Activated gamma-delta T cell treated with anti-CD3 and anti-CD28 coated beads, Interleukin-2, amount 50 U/mL, for 16 hours (primary cell): ENCODE measurements at regions not wholly inside any gene's neighbourhood (a gene's known extent, or its start where the extent isn't known, plus 50 kb on each side); places are given as distances from the start of the nearest gene placed in this dataset.

Source experiments
- DNase-seq: peaks from one replicate; pipeline ENCODE4 v3.0.0-alpha.2; 2020; ENCODE audit warnings: low read depth

DNA sequence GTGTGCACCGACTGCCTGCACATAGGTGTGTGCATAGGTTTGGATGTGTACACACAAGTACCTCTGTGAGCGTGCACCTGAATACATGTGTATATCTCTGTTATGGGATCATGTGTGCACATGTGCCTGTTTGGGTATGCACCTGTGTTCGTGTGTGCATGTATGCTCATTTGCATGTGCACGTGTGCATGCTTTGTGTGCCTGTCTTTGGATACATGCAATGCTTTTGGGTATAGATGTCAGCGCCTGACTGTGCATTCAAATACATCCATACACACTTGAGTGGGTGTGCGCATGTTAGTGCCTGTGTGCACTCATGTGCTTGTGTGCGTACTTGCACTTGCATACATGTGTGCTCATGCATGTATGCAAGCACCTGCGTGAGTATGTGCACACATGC lies 258.1 kb downstream of the IRX2 start:
- DNase-seq, result no peak

DNA sequence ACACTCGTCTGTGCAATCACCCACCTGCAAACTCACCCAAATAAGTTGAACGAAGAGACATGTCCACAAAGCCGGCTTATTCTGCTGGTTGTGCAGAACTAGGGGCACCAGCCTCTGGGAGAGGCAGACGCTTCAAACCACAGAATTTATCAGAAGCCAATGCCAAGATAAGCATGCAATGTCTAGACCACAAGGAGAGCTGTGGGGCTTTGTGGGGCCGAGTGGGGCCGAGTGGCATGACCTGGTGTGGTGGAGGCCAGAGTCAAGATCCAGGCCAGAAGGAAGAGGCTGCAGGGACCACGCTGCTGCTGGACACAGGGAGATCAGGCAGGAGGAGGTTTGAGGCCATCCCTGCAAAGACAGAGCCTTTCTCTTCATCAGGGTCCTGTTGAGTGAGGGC lies 259.0 kb downstream of the IRX2 start:
- DNase-seq, result no peak

DNA sequence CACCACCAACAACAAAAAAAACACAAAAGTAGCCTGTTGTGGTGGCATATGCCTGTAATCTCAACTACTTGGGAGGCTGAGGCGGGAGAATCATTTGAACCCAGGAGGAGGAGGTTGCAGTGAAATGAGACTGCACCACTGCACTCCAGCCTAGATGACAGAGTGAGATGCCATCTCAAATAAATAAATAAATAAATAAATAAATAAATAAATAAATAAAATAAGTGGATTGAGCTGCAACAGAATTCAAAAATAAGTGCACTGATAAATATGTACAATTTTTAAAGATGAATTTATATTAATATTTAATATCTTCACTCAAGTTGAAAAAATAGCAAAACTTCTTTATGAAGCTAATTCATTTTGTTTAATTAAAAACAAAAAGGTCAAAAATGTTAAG lies 259.6 kb downstream of the IRX2 start:
- no peak for DNase-seq

DNA sequence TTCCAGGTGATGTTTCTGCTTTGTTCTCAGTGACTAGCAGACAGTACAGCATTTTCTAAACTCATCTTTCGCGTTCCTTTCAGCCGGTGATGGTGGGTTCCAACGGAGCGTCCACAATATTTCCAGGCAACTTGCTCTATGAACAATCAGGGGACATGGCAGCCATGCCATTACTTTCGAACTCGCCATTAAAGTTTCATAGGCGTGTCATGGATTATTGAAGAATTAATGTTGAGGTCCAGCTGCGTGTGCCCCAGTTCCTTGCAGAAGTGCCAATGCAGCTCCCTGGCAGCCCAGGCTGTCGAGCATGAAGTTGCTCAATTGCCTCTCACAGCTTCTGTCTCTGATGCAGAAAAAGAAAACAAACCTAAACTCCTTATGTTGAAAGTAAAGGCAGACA lies 262.2 kb downstream of the IRX2 start:
- no peak for DNase-seq

DNA sequence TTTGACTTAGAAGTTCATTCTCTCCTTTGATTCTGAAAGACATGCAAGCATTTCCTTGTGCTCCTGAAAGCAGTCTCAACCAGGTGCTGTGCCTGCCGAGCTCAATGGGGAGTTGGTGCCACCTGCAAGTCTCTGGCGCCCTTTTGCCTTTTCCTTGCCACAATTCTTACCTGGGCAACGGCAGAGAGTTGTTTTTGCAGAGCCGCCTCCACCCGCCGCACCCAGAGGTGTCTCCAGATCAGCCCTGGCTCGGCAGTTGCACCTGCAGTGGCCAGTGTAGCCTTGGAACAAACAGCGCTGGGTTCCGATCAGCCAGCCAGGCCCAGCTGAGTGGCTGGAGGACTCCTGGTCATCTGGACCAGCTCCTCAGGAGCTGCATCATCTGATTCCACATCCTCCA lies 262.9 kb downstream of the IRX2 start:
- DNase-seq, result no peak

DNA sequence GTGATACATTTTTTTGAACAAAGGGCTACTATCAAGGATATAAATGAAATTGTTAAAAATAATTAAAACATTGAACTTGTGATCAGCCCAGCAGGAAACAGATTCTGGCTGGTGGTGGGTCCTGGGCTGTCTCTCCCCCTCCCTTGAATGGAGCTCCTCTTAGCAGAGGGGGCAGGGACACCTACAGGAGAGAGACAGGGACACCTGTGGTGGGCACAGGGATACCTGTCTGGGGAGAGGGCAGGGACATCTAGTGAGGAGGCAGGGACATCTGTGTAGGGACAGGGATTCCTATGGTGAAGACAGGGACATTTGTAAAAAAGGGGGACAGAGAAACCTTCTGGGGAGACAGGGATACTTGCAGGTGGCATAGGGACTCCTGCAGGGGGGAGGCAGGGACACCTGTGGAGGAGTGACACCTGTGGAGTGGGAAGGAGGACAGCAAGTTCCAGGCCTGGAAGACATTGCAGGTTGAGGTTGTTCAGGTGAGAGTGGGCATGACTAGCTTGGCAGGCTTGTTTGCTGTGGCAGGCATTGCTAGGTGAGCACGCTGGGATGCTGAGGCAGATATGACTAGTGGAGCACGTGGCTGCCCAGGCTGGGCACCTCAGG lies 264.2 kb downstream of the IRX2 start:
- DNase-seq, result no peak

DNA sequence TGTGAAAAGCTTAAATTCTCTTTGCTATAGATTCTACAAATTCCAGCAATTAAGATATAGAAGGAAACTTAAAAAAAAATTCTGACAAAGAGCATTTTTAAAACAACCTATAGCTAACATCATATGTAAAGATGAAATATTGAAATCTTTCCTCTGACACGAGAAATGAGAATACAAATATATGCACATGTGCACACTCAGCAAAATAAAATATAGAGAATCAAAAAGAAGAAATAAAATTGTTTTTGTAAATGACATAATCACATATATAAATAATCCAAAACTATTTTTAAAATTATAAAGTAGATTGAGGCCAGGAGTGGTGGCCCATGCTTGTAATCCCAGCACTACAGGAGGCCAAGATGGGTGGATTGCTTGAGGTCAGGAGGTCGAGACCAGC lies 265.1 kb downstream of the IRX2 start:
- DNase-seq, result no peak

DNA sequence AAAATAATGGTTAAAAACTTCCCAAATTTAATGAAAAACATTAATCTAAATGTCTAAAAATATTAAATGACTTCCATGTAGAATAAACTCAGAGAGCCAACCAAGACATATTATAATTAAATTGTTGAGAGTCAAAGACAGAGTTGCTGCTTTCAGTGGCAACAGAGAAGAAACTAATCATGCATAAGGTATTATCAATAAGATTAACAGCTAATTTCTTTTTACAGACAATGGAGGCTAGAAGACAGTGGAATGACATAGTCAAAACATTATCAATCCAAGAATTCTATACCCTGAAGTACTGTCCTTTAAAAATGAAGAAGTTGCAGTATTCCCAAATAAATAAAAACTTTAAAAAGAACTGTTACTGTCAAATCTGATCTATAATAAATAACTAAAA lies 268.7 kb downstream of the IRX2 start:
- DNase-seq, result no peak

DNA sequence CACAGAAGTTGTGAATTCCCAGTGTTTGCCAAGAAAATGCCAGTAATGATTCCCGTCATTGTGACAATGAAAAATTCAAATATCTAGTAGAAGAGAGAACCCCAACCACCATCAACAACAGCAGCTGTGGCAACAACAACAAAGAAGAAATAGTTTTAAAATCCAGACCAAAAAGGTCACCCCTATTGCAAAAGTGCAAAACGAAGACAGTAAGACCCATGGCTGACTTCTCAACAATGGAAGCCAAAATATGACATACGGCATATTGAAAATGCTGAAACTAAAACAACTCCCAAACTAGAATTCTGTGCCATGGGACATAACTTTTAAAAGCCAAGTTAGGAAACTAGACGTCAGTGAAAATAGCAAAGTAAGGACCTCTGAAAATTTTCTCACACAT lies 270.6 kb downstream of the IRX2 start:
- no peak for DNase-seq

DNA sequence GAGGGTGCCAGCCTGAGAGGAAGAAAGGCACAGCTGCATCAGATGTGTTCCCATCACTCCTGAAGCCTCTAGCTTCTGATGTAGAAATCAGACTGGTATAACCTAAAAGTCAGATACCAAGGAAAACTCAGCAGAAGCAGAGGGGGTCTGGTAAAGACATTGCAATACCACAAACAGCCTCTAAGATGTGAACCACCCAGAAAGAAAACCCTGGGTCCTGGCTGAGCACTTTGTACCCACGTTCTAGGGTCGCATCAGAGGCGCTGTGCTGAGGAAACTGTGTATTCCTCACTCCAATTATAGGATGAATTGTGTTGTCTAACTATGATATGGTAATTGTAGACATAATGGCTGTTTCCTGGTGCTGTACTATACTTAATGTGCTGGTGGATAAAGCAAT lies 275.6 kb downstream of the IRX2 start:
- DNase-seq, result no peak

DNA sequence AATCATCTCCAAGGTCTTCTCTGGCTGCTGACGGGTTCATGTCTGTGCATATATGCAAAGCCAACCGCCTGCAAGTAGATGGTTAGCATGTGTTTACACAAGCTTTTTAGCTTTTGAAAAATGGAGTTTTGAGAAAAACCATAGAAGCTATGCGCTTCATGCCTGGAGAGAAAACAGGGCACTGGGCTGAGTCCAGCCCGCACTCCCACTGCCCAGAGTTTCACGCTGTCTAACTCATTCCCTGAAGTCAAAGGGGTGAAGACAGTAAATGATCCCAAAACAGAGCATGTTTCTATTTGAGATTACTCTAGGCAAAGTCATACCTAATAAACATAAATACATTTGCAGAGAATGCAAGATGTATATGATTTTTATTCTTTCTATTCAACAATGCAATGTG lies 278.8 kb downstream of the IRX2 start:
- DNase-seq, result no peak

DNA sequence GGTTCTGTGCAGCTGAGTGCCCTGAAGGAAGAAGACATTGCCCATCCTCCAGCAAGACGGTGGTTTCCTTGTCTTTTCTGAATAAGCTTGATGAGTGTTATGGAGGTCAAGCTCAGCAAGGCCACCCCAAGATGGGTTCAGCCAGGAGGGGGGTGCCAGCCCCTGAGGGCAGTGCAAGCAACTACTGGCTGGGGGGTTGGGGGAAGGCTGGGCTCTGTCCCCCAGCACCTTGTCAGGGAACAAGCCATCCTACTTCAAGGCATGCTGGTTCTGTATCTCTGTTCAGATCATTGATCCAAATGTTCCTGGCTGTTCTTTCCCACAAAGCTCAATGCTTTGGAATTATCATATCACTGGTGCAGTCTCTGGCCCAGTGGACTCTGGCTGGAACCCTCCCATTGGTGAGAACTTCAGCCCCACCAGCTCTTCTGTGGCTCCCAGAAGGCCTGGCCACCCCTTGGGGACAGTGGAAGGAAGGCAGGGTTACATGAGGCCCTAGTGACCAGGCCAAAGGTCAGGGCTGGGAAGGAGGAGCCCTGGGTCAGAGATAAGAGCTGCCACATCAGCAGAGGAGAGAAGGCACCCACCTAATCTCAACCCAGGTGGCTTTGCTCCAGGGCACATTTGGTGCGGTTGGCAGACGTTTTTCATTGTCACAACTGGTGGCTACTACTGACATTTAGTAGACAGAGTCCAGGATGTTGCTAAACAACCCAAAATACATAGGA lies 280.2 kb downstream of the IRX2 start:
- DNase-seq, result no peak

DNA sequence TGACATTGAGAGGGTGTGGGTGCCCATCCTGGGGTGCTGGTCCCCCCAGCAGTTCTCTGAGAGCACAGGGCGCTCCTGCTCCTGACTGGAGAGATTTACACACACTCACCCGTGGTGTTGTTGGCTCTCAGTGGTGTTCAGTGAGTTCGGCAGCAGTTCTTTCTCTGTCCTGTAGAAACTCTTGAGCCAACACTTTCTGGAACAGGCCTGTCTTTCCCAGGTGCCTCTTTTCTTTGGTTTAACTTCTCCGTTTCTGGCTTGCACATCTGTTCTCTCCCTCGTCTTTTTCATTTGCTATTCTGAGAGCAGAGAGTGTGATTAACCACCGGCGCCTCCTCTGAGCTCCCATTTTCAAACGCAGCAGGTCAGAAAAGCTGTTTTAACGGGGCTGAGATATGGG lies 284.5 kb downstream of the IRX2 start:
- no peak for DNase-seq

DNA sequence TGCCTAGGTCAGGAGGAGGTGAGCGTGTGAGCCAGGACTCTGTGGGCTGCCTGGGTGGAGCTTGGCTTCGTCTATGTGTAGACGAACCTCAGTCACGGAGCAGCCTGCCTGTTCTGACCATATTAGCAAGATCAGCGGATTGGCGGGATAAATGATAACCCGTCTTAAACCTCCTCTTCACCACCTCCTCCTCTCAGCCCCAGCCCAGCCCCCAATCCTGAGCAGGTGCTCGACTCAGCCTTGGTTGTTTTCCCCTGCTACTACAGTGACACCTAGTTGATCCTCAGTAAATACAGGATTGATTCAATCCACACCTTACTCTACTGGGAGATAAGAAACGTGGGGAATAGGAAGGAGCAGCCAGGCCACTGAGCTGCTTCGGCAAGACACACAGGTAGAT lies 286.1 kb downstream of the IRX2 start:
- no peak for DNase-seq

DNA sequence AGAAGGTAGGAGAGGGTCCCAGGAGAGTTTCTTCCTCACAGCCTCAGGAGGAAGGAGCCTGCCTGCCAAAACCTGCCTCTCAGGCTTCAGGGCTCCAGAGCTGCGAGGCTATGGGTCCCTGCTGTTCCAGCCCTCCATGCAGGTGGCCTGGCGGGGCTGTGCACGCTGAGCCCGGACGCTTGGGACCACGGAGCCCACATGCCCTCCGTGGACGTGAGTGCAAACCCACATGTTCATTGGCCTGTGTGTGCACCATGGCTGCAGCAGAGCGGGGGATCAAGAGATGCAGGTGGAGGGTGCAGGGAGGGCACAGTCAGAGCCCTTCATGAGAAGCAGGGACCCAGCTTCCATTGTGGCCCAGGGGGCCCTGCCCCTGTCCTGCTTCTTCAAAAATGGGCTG lies 287.3 kb downstream of the IRX2 start:
- no peak for DNase-seq

DNA sequence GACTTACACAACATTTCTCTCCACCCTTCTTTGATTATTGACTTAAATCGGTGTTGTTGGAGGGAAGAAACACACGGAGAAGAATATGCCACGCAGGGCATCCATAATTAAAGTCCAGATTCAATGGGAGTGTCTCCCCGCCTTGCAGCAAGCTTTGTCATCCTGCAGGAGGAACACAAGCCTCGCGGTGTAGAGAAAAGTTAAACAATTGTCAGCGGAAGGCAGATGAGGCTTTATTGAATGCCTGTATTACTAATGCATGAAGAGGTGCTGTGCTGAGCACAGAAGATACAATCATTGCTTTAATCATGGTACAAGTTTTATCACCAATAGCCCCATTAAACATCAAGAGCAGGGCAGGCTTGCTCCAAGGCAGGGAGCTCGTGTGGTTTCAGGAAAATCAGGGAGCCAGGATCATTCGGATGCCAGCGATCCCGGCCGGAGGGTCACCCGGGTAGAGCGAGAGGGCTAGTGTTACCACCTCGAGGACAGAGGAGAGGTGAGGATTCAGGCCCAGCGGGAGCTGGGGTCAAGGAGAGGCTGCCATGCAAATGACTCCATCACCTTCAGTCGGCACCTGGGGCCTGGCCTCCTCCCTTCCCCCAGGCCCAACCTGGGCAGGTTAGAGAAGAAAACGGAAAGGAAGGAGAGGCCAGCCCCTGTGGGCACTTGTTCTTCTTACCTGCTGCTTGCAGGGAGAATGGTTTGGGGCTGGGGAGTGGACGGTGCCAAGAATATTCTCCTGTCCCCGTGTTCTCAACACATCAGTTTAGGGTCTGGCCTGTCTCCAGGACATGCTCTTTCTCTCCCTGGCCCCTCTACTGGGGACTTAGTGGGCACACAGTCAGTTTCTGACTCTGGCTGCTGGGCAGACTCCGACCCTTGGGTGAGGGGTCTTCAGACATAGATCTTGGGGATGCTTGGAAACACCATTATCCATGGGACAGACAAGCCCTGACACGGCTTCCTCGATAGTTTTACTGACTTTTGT lies 289.5 kb downstream of the IRX2 start:
- DNase-seq, result no peak

DNA sequence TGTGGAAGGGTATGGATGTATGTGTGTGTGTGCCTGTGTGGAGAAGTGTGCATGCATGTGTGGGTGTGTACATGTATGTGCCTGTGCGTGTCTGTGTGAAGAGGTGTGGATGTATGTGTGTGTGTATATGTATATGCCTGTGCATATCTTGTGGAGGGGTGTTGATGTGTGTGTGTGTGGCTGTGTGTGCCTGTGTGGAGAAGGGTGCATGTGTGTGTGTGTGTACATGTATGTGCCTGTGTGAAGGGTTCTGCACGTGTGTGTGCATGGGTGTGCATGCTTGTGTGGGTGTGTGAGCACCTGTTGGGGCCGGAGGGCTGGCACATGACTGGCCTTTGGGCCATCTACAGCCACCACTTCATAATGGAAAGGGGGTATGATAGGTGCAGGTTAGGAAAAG lies 291.4 kb downstream of the IRX2 start:
- DNase-seq, result no peak

DNA sequence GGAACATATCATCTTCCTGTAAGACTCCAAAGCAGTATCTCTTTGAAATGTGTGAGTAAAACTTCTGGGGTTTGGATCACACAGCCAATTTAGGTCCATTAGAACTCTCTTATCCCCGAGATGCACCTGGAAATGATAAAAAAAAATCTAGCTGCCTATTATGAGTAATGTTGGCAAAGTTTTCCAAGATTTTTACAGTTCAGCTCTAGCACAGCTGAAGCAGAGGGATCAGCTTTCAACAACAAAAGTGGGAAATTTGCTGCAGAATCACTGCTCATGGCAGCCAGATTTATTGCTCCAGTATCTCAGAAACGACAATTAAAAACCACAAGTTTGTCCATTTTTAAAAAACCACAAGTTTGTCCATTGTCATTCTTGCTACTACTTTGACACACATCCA lies 292.2 kb downstream of the IRX2 start:
- no peak for DNase-seq

DNA sequence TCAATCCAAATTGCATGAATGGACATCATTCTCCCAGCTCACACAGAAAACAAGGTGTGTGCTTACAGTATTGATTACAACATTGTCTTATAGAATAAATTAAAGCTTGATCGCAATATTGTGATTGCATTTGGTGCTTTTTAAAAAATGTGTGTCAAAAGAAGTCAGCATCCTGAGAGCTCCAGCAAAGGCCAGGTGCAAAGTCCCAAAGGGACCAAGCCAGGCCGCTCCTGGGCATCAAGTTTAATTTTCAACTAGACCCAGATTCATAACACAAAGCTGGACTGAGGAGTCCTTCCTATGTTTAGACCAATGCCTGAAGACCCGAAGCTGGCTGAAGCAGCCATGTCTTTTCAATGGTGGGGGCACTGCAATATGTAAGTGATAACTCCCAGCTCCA lies 295.6 kb downstream of the IRX2 start:
- DNase-seq, result no peak

DNA sequence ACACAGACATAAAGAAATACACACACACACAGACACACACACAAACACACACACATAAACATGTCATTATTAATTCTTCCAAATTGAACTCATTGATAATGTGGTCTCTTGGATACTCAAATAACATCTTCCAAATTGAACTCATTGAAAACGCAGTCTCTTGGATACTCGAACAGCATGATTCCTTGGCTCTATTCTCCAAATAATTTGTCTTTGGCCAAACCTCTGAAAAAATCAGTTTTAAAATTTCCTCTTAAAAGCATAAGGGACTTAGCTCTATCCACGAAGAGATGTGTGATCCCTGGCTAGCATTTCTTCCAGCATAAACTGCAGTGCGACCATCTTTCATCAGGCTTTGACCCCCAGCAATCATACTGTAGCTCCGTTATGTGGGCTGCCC lies 296.6 kb downstream of the IRX2 start:
- no peak for DNase-seq

DNA sequence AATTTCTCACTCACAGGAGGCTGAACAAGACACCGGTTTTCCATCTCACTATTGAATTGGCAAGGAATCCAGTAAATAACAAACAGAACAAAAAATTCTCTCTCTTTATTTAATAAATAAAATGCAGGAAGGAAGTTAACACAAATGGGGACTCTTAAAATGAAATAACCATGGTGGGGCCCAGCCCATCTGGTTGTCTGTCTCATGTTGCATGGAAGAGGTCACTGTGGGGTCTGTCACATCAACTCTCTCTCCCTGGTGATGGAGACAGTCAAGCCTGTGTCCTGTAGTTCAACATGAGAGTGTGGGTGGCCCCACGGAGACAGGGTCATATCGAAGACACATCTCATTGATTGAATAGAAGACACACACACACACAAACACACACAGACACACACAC lies 297.7 kb downstream of the IRX2 start:
- DNase-seq, result no peak

DNA sequence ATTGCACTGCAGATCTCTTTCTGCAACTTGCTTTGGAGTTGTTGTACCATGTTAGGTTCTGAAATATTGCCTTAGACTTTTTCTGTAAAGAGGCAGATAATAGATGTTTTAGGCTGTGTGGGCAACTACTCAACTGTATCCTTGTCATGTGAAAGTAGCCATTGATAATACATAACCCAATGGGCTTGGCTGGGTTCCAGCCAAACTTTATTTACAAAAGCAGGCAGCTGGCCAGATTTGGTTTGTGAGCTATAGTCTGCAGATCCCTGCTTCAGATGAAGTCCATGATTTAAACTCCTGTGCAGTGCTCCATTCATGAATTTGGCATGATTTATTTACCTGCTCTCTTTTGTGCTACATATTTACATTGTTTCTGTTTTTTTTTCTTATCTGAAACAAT lies 300.4 kb downstream of the IRX2 start:
- no peak for DNase-seq
